ENCODE measurements at regions not wholly inside any gene's neighbourhood (a gene's known extent, or its start where the extent isn't known, plus 50 kb on each side); places are given as distances from the start of the nearest gene placed in this dataset.
"Not testable (repeated sequence)": the region's sequence is repeated elsewhere in the genome, so short reads cannot be mapped to it uniquely, and the experiment has no call there.

GRCh38 chr12:30203981-30204380 is 420.2 kb upstream of the TMTC1 start:
- DNase-seq (ENCODE audit: low read depth) = no peak

GRCh38 chr12:30202521-30203254 is 418.9 kb upstream of the TMTC1 start:
- no peak for DNase-seq (ENCODE audit: low read depth)

GRCh38 chr12:30201301-30202160 is 417.8 kb upstream of the TMTC1 start:
- DNase-seq (ENCODE audit: low read depth) = no peak

- no peak for DNase-seq (ENCODE audit: low read depth)
These were observed 417.1 kb upstream of the TMTC1 start for GRCh38 chr12:30200864-30201263.

GRCh38 chr12:30197392-30198057 is 413.8 kb upstream of the TMTC1 start:
- peak; percentile 56 for DNase-seq (ENCODE audit: low read depth)

- no peak for DNase-seq (ENCODE audit: low read depth)
These were observed 408.1 kb upstream of the TMTC1 start for GRCh38 chr12:30191696-30192455.

- DNase-seq (ENCODE audit: low read depth) = no peak
These were observed 405.0 kb upstream of the TMTC1 start for GRCh38 chr12:30188602-30189326.

GRCh38 chr12:30187426-30187825 is 403.7 kb upstream of the TMTC1 start:
- DNase-seq (ENCODE audit: low read depth) = no peak

- no peak for DNase-seq (ENCODE audit: low read depth)
These were observed 397.6 kb upstream of the TMTC1 start for GRCh38 chr12:30181334-30181733.

GRCh38 chr12:30180602-30181001 is 396.9 kb upstream of the TMTC1 start:
- no peak for DNase-seq (ENCODE audit: low read depth)

GRCh38 chr12:30178916-30179315 is 395.2 kb upstream of the TMTC1 start:
- DNase-seq (ENCODE audit: low read depth) = no peak

GRCh38 chr12:30169839-30170591 is 386.3 kb upstream of the TMTC1 start:
- DNase-seq (ENCODE audit: low read depth) = no peak

- no peak for DNase-seq (ENCODE audit: low read depth)
These were observed 382.5 kb upstream of the TMTC1 start for GRCh38 chr12:30166006-30166795.

- no peak for DNase-seq (ENCODE audit: low read depth)
These were observed 380.9 kb upstream of the TMTC1 start for GRCh38 chr12:30164382-30165318.

- not testable (repeated sequence) for DNase-seq (ENCODE audit: low read depth)
These were observed 373.1 kb upstream of the TMTC1 start for GRCh38 chr12:30156833-30157232.

GRCh38 chr12:30155001-30155730 is 371.4 kb upstream of the TMTC1 start:
- DNase-seq (ENCODE audit: low read depth) = no peak

GRCh38 chr12:30153981-30154380 is 370.2 kb upstream of the TMTC1 start:
- no peak for DNase-seq (ENCODE audit: low read depth)

- DNase-seq (ENCODE audit: low read depth) = no peak
These were observed 369.0 kb upstream of the TMTC1 start for GRCh38 chr12:30152705-30153104.

Measured in RPMI7951 (cell line).